Gastrocnemius medialis (tissue), 4 donors: ENCODE measurements at regions not wholly inside any gene's neighbourhood (a gene's known extent, or its start where the extent isn't known, plus 50 kb on each side); places are given as distances from the start of the nearest gene placed in this dataset.

Experiments used
- POLR2A ChIP-seq, 2 donors: fragments of 450-650 bp; IDR thresholded peaks; one replicate each; pipeline ENCODE4 v1.6.1; 2017; ENCODE audit warnings: antibody characterized with exemption in 2 of 2, mild to moderate bottlenecking in 2 of 2, moderate library complexity in 2 of 2
- TF ChIP-seq, protein P1 (sequence below), 5 experiments: fragments of 450-650 bp in 3 of 5; fragments of 200-600 bp in 2 of 5; sonication (generic) in 2 of 5; IDR thresholded peaks in 4 of 5; conservative IDR thresholded peaks in 1 of 5; 1 replicate in 4 of 5; 2 replicates in 1 of 5; pipeline ENCODE4 v1.5.1; 2016 to 2019; ENCODE audit warnings: antibody characterized with exemption in 5 of 5, mild to moderate bottlenecking in 3 of 5, moderate library complexity in 3 of 5

DNA sequence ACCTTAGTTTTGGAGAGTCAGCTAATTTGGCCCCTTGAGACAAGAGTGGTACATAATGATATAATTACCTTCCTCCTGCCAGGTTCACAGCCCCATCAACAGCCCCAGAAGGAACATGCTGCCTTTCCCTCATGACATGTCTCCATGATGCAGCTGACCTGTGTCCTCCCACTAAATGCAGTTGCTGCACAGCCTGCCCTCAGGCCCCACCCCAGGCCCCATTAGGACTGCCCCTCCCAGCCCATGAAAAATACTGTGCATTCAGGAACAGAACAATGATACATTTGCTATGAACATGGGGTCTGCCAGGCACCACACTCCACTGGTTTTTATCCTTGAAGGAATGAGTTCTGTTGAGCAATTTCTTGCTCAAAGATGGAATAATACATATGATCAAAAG is 176.4 kb downstream of the C5orf15 start:
- TF ChIP-seq, protein P1, sequence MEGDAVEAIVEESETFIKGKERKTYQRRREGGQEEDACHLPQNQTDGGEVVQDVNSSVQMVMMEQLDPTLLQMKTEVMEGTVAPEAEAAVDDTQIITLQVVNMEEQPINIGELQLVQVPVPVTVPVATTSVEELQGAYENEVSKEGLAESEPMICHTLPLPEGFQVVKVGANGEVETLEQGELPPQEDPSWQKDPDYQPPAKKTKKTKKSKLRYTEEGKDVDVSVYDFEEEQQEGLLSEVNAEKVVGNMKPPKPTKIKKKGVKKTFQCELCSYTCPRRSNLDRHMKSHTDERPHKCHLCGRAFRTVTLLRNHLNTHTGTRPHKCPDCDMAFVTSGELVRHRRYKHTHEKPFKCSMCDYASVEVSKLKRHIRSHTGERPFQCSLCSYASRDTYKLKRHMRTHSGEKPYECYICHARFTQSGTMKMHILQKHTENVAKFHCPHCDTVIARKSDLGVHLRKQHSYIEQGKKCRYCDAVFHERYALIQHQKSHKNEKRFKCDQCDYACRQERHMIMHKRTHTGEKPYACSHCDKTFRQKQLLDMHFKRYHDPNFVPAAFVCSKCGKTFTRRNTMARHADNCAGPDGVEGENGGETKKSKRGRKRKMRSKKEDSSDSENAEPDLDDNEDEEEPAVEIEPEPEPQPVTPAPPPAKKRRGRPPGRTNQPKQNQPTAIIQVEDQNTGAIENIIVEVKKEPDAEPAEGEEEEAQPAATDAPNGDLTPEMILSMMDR (IDR thresholded peaks at IDR 0.05 in 4 of 5, conservative IDR thresholded peaks at IDR 0.05 in 1 of 5), result no peak
- no peak for TF ChIP-seq POLR2A (IDR thresholded peaks at IDR 0.05)
